NT2/D1 (cell line): ENCODE measurements at regions not wholly inside any gene's neighbourhood (a gene's known extent, or its start where the extent isn't known, plus 50 kb on each side); places are given as distances from the start of the nearest gene placed in this dataset.

Source experiments
- DNase-seq: peaks from one replicate; pipeline ENCODE4 v3.0.0-alpha.2; 2011; ENCODE audit warnings: low read depth, low spot score
- H3K27me3 ChIP-seq: 2 replicates; pipeline ENCODE4 v1.6.0; 2011; ENCODE audit warnings: mild to moderate bottlenecking; ENCODE audit not compliant: insufficient read length, insufficient read depth
- H3K36me3 ChIP-seq: 2 replicates; pipeline ENCODE4 v1.6.1; 2011; ENCODE audit warnings: mild to moderate bottlenecking, low read length, mixed read lengths; ENCODE audit not compliant: insufficient read depth, insufficient read length
- H3K4me1 ChIP-seq: 2 replicates; pipeline ENCODE4 v1.5.1; 2011; ENCODE audit not compliant: insufficient read depth, insufficient read length
- H3K4me3 ChIP-seq: 2 replicates; pipeline ENCODE4 v1.5.1; 2011; ENCODE audit warnings: low read depth; ENCODE audit not compliant: insufficient read length
- H3K9ac ChIP-seq: 2 replicates; pipeline ENCODE4 v1.6.0; 2011; ENCODE audit warnings: low read depth; ENCODE audit not compliant: insufficient read length
- H3K9me3 ChIP-seq: 2 replicates; pipeline ENCODE4 v1.5.1; 2011; ENCODE audit warnings: mild to moderate bottlenecking, low read length; ENCODE audit not compliant: insufficient read depth
- SUZ12 ChIP-seq: IDR thresholded peaks from 2 replicates; pipeline ENCODE4 v1.6.1; 2011; ENCODE audit not compliant: insufficient read length, insufficient read depth; ENCODE audit errors: extremely low read depth
- YY1 ChIP-seq: IDR thresholded peaks from 2 replicates; pipeline ENCODE4 v1.6.1; 2011; ENCODE audit not compliant: insufficient read length, insufficient read depth
- ZNF274 ChIP-seq: IDR thresholded peaks from 2 replicates; pipeline ENCODE4 v1.6.1; 2011; ENCODE audit warnings: mild to moderate bottlenecking, low read depth, low read length

- TF ChIP-seq YY1 (no peak), SUZ12 (no peak), ZNF274 (no peak)
- no peak for DNase-seq
- Histone ChIP-seq H3K36me3 (no peaks in the 10 kb centered on the region), H3K27me3 (no peaks in the 10 kb centered on the region), H3K4me1 (no peaks in the 10 kb centered on the region), H3K9ac (no peak overlapping the region), H3K4me3 (no peak overlapping the region), H3K9me3 (no peaks in the 10 kb centered on the region)
These were observed 1460.5 kb downstream of the TBC1D22A start for GRCh38 chr22:48222742-48223487.

GRCh38 chr22:48218889-48219420, 1456.5 kb downstream of the TBC1D22A start:
- no peaks in the 10 kb centered on the region for H3K4me1 ChIP-seq
- H3K27me3 ChIP-seq, result no peaks in the 10 kb centered on the region
- H3K36me3 ChIP-seq, result no peaks in the 10 kb centered on the region
- no peak overlapping the region for H3K9ac ChIP-seq
- H3K4me3 ChIP-seq, result no peak overlapping the region
- peak; percentile 33 for DNase-seq
- no peak for TF ChIP-seq YY1
- TF ChIP-seq SUZ12, result no peak
- TF ChIP-seq ZNF274, result no peak
- H3K9me3 ChIP-seq, result no peaks in the 10 kb centered on the region

- no peaks in the 10 kb centered on the region for H3K9me3 ChIP-seq
- no peak for DNase-seq
- H3K27me3 ChIP-seq, result no peaks in the 10 kb centered on the region
- no peak for TF ChIP-seq ZNF274
- no peak for TF ChIP-seq SUZ12
- no peak for TF ChIP-seq YY1
- H3K4me3 ChIP-seq, result no peak overlapping the region
- H3K36me3 ChIP-seq, result no peaks in the 10 kb centered on the region
- no peaks in the 10 kb centered on the region for H3K4me1 ChIP-seq
- H3K9ac ChIP-seq, result no peak overlapping the region
These were observed 1455.1 kb downstream of the TBC1D22A start for GRCh38 chr22:48217596-48217995.

- DNase-seq, result no peak
- Histone ChIP-seq H3K4me3 (no peak overlapping the region), H3K9ac (no peak overlapping the region), H3K36me3 (no peaks in the 10 kb centered on the region), H3K27me3 (no peaks in the 10 kb centered on the region), H3K9me3 (no peaks in the 10 kb centered on the region), H3K4me1 (peaks cover 2% of the 10 kb centered on the region)
- TF ChIP-seq SUZ12 (no peak), ZNF274 (no peak), YY1 (no peak)
These were observed 1450.3 kb downstream of the TBC1D22A start for GRCh38 chr22:48212727-48213126.

GRCh38 chr22:48210812-48211211, 1448.4 kb downstream of the TBC1D22A start:
- TF ChIP-seq ZNF274 (no peak), YY1 (no peak), SUZ12 (no peak)
- no peaks in the 10 kb centered on the region for H3K9me3 ChIP-seq

GRCh38 chr22:48210198-48210580, 1447.7 kb downstream of the TBC1D22A start:
- H3K4me1 ChIP-seq, result peaks cover 2% of the 10 kb centered on the region
- no peaks in the 10 kb centered on the region for H3K9me3 ChIP-seq
- no peak for DNase-seq
- TF ChIP-seq ZNF274 (no peak), SUZ12 (no peak), YY1 (no peak)
- no peaks in the 10 kb centered on the region for H3K27me3 ChIP-seq
- no peak overlapping the region for H3K4me3 ChIP-seq
- no peaks in the 10 kb centered on the region for H3K36me3 ChIP-seq
- H3K9ac ChIP-seq, result no peak overlapping the region

More at GRCh38 chr22:48210812-48211211, 1448.4 kb downstream of the TBC1D22A start:
- Histone ChIP-seq H3K36me3 (no peaks in the 10 kb centered on the region), H3K27me3 (no peaks in the 10 kb centered on the region), H3K4me1 (peaks cover 2% of the 10 kb centered on the region), H3K4me3 (no peak overlapping the region), H3K9ac (no peak overlapping the region)
- no peak for DNase-seq

- Histone ChIP-seq H3K36me3 (no peaks in the 10 kb centered on the region), H3K9ac (no peak overlapping the region), H3K4me3 (no peak overlapping the region), H3K27me3 (no peaks in the 10 kb centered on the region), H3K4me1 (peaks cover 2% of the 10 kb centered on the region), H3K9me3 (no peaks in the 10 kb centered on the region)
- TF ChIP-seq SUZ12 (no peak), ZNF274 (no peak), YY1 (no peak)
- DNase-seq, result no peak
These were observed 1447.2 kb downstream of the TBC1D22A start for GRCh38 chr22:48209473-48210197.
